Mucosa of stomach (tissue), 1 donor: ENCODE measurements at regions not wholly inside any gene's neighbourhood (a gene's known extent, or its start where the extent isn't known, plus 50 kb on each side); places are given as distances from the start of the nearest gene placed in this dataset.

ENCODE experiments used
- H3K27me3 ChIP-seq: one replicate; pipeline ENCODE4 v1.7.0; 2013; ENCODE audit warnings: mild to moderate bottlenecking, low read length; ENCODE audit not compliant: control insufficient read depth, insufficient read depth
- H3K36me3 ChIP-seq: one replicate; pipeline ENCODE4 v1.7.0; 2013; ENCODE audit warnings: low read length; ENCODE audit not compliant: control insufficient read depth, insufficient read depth
- H3K4me1 ChIP-seq: one replicate; pipeline ENCODE4 v1.7.0; 2013; ENCODE audit warnings: mild to moderate bottlenecking, low read length; ENCODE audit not compliant: control insufficient read depth, insufficient read depth
- H3K4me3 ChIP-seq: one replicate; pipeline ENCODE4 v1.7.0; 2013; ENCODE audit warnings: low read length
- H3K9ac ChIP-seq: one replicate; pipeline ENCODE4 v1.7.0; 2013; ENCODE audit warnings: mild to moderate bottlenecking, low read length, moderate library complexity
- H3K9me3 ChIP-seq: one replicate; pipeline ENCODE4 v1.7.0; 2013; ENCODE audit warnings: mild to moderate bottlenecking, low read length, moderate library complexity; ENCODE audit not compliant: control insufficient read depth
- donor health status: Pancreatic carcinoma.

DNA sequence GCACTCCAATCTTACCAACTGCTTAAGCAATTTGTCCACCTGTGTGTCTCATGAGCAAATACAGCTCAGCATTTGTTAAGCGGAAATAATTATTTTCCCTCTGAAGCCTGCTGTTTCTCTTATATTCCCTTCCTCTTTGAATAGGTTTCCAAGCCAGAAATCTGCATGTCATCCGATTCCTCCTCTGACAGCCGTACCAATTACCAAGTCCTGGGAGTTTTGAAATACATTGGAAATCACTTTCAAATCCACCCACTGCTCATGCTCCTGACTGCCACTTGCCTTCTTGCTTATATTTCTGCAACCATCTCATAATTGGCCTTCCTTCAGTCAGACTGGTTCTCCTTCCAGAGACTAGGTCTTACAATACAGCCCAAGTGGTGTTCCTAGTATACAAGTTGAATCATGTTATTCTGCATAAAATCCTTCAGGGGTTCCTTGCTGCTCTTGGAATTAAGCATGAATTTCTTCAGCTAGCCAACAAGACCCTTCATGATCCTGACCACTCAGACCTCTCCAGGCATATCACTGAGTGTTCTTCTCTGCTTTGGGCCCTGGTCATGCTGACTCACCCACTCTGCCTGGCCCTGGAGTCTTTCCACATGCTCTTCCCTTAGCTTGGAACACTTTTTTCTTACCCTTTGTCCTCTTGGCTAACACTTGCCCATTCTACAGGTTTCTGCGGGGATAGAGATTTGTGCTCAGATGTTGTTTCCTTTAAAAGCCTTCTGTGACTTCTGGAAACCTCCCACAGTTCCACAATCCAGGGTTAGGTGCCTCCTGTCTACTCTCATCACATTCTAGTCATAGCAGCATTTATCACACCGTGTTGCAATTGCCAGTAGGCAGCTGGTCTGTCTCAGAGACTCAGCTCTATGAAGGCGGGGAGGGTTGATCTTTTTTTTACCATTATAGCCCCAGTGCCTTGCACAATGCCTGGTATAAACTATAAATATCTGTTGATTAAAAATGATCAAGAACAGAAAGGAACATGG lies 157.6 kb downstream of the ARL6IP6 start:
- Histone ChIP-seq H3K36me3 (no peaks in the 10 kb centered on the region), H3K4me1 (no peaks in the 10 kb centered on the region)

DNA sequence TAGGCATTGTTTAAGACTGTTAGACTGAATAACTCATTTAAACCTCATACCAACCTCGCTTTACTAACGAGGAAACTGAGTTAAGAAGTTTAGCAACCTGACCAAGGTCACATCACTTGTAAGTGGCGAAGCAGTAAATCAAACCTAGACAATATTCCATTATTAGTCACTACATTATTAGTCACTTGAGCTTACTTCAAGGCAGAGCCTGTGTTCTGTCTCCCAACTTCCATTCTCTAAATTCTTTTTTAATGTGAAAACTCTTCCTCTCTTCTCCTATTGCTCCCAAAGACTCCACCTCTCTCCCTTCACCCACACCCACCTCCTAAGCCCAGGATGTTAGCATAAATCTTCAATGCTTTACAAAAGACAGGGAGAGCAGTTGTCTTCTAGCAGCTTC lies 156.5 kb downstream of the ARL6IP6 start:
- Histone ChIP-seq H3K4me3 (no peak overlapping the region), H3K36me3 (no peaks in the 10 kb centered on the region), H3K9me3 (no peaks in the 10 kb centered on the region), H3K4me1 (no peaks in the 10 kb centered on the region), H3K27me3 (no peaks in the 10 kb centered on the region), H3K9ac (no peak overlapping the region)

More for the DNA sequence above, 157.6 kb downstream of the ARL6IP6 start:
- H3K27me3 ChIP-seq: no peaks in the 10 kb centered on the region
- no peak overlapping the region for H3K9ac ChIP-seq
- H3K4me3 ChIP-seq: no peak overlapping the region
- H3K9me3 ChIP-seq: no peaks in the 10 kb centered on the region

DNA sequence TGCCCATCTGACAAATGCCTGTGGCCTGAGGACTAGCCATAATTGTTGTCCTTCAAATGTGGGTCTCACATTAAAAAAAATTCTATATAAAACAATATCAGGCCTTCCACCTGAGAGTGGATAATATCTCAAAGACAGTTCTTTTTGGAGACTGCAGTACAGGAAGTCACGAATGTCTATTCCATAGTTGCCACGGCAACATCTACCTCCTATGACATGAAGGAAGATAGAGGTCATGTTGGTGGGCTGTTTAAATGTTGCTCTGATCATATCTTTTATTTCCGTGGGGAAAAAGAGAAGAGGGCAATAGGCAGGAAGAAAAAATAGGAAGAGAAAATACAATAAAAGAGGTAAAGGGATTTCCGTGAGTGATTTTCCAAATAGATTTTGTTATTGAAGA lies 151.8 kb downstream of the ARL6IP6 start:
- Histone ChIP-seq H3K9me3 (no peaks in the 10 kb centered on the region), H3K4me3 (no peak overlapping the region), H3K9ac (no peak overlapping the region), H3K27me3 (no peaks in the 10 kb centered on the region), H3K4me1 (no peaks in the 10 kb centered on the region), H3K36me3 (no peaks in the 10 kb centered on the region)

DNA sequence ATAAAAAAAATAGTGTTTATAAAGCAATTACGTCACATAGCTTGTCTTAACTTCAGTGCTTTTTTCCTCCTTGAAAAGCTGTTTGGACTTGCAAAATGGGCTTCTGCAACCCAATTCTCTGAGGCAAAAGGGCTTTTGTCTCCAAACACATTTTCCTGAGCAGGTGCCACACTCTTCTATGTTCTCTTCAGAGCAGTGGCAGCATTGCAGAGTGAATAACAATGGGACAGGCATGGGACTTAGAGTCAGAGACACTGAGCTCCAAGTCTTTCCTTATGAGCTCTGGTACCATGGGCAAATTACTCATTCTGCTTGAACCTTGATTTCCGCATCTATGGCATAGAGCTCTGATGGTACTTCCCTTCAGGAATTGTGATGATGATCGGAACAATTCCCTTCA lies 149.0 kb downstream of the ARL6IP6 start:
- H3K9me3 ChIP-seq: no peaks in the 10 kb centered on the region
- H3K9ac ChIP-seq: no peak overlapping the region
- no peaks in the 10 kb centered on the region for H3K36me3 ChIP-seq
- H3K4me3 ChIP-seq: no peak overlapping the region
- H3K27me3 ChIP-seq: no peaks in the 10 kb centered on the region
- no peaks in the 10 kb centered on the region for H3K4me1 ChIP-seq

DNA sequence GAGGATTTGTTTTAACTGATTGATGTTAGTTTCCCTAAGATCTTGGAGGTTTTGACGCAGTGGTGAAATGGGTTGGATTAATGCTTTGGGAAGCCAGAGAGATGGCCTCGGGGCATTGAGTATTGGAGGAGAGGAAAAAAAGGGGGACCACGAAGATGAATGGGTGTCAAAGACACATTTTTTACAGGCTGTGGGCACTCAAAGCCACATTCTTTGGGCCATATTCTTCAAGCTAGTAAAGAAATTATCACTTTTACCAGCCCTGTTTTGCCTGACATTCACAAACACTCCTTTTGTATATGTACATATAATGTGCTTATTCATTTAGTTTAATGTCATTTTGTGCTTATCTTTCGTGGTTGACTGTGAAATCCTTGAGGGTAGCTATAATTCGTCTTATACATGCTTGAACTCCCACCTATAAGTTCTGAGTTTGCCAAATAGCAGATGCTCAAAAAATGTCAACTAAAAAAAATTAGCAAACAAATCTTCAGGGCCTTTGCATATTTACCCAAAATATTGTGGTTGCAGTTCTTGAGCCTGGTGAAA lies 146.3 kb downstream of the ARL6IP6 start:
- no peaks in the 10 kb centered on the region for H3K9me3 ChIP-seq
- no peak overlapping the region for H3K4me3 ChIP-seq
- H3K36me3 ChIP-seq: no peaks in the 10 kb centered on the region
- no peak overlapping the region for H3K9ac ChIP-seq
- H3K4me1 ChIP-seq: no peaks in the 10 kb centered on the region
- no peaks in the 10 kb centered on the region for H3K27me3 ChIP-seq

DNA sequence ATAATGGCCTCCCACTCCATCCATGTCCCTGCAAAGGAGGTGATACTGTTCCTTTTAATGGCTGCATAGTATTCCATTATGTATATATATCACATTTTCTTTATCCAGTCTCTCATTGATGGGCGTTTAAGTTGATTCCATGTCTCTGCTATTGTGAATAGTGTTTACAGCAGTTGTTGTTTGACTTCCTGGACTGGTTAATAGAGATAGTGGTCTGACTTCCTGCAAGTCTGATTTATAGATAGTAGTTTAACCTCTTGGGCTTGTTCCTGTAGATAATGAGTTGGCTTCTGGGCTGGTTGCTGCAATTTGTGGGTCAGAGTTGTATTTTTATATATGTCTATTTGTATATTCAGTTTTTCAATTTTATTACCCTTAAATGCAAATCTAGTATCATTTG lies 145.4 kb downstream of the ARL6IP6 start:
- Histone ChIP-seq H3K4me3 (no peak overlapping the region), H3K9me3 (no peaks in the 10 kb centered on the region), H3K4me1 (no peaks in the 10 kb centered on the region), H3K27me3 (no peaks in the 10 kb centered on the region), H3K36me3 (no peaks in the 10 kb centered on the region), H3K9ac (no peak overlapping the region)

DNA sequence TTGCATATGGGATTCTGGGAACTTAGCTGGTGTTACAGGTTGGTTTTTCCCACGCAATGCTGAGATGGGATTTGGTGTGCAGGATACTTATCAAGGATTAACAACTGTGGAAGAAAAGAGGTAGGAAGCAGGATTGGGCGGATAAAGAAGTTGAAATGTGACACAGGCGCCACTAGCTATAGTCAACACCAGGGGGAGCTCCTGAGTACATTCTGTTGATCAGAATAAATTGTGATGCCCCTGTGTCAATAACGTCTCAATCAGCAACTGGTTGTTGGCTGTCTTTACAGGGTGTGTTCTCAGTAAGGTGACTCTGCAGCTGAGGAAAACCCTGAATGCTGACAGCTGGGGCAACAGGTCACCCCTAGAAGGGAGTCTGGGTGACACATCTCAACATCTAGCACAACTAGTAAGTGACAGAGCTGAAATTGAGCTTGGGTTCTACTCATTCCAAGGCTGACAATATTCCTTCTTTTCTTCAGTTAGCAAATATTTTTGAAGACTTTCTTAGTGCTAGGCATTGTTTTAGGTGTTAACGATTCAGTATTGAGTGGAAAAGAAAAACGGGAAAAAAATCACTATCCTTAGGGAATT lies 143.0 kb downstream of the ARL6IP6 start:
- H3K36me3 ChIP-seq: no peaks in the 10 kb centered on the region
- H3K4me1 ChIP-seq: no peaks in the 10 kb centered on the region
- H3K9me3 ChIP-seq: no peaks in the 10 kb centered on the region
- no peak overlapping the region for H3K9ac ChIP-seq
- no peak overlapping the region for H3K4me3 ChIP-seq
- H3K27me3 ChIP-seq: no peaks in the 10 kb centered on the region

DNA sequence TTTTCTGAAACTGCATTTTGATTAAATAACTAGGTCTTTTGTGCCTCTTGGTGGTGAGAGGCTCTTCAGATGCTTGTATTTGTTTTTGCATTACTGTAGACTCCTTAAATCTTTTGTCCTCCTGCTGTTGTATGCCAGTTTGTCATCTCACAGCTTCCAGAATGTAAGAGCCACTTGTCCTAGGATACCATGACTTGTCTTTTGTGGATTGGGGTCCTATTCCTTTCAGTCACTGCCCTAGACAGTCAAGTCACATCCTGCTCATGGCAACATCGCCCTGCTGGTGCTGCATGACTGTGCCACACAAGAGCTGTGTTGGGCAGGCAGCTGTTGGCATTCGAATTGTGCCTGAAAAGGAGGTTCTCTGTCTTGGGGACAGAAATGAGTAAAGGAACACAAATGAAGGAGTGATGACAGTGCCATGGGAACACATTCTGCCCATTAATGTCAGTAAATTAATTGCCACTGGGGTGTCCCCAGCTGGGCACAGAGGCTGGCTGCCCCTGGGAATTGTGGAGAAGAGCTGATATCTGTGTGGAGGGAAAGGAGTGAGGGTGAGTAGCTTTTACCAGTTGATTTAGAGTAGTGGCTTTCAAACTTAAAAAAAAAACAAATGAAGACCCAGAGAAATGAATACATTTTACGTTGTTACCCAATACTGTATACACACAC lies 140.3 kb downstream of the ARL6IP6 start:
- Histone ChIP-seq H3K9ac (no peak overlapping the region), H3K27me3 (no peaks in the 10 kb centered on the region), H3K9me3 (no peaks in the 10 kb centered on the region), H3K36me3 (no peaks in the 10 kb centered on the region), H3K4me3 (no peak overlapping the region), H3K4me1 (no peaks in the 10 kb centered on the region)

DNA sequence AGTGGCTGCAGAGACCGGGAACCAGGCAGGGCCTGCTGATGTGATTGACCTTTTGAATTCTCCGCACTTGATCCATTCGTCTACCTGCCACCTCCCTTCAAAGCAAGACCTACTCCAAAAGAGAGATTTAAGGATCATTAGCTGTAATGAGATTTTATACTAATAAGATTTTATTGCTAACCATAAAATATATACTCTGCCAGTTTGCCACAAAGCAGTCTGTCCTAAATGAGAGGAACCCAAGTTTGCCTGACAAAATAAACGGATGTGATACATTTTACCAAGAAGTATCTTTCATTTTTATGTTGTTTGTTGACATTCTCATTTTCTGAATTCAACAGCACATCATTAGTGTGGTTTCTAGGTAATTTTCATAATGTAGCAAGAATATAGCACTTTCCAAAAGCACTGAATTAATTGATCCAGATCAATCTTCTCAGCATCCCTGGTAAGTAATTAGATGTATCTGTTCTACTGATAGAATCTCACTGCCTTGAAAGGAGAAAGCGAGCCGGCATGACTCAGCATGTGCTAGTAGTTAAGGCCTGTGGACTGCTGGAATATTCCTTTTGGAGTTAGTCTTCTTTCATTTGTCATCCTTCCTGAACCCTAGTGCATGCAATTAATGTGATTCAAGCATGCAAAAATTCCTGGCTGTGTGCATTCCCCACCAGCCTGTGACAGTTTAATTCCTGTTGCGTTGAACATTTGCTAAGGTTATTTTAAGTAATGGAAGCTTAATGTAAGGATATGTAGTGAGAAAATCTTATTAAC lies 128.5 kb downstream of the ARL6IP6 start:
- H3K4me3 ChIP-seq: no peak overlapping the region
- H3K36me3 ChIP-seq: no peaks in the 10 kb centered on the region
- no peaks in the 10 kb centered on the region for H3K9me3 ChIP-seq
- no peaks in the 10 kb centered on the region for H3K27me3 ChIP-seq
- no peak overlapping the region for H3K9ac ChIP-seq
- H3K4me1 ChIP-seq: no peaks in the 10 kb centered on the region

DNA sequence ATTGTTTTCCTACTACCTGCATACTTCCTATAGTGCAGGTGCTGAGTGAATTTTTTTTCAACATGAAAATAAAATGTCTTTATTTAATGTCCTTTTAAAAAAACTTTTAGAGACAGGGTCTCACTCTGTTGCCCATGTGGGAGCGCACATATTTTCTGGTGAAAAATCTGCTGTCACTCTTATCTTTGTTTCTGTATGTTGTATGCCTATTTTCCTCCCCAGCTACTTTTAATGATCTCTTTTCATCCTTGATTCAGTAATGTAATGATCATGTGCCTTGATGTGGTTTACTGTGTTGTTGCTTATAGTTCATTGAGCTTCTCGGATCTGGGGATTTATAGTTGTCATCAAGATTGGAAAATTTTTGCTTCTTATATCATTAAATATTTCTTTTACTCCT lies 117.3 kb downstream of the ARL6IP6 start:
- Histone ChIP-seq H3K36me3 (no peaks in the 10 kb centered on the region), H3K27me3 (no peaks in the 10 kb centered on the region), H3K4me1 (no peaks in the 10 kb centered on the region), H3K9me3 (no peaks in the 10 kb centered on the region), H3K9ac (no peak overlapping the region), H3K4me3 (no peak overlapping the region)

DNA sequence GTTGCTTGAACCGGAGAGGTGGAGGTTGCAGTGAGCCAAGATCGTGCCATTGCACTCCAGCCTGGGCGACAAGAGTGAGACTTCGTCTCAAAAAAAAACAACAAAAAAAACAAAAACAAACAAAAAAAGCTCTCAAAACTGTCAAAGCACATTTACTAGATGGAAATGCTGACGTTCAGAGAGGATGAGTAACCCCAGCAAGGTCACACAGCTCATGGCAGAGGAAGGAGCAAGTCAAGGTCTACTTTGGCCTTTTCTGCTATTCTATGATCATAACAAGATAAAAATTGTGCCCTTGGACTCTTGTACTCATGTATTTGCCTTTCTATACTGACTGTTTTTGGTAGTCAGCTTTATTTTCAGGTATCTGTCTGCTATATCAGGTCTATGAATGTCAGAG lies 109.5 kb downstream of the ARL6IP6 start:
- Histone ChIP-seq H3K9me3 (no peaks in the 10 kb centered on the region), H3K4me3 (no peak overlapping the region), H3K9ac (no peak overlapping the region), H3K4me1 (no peaks in the 10 kb centered on the region), H3K27me3 (no peaks in the 10 kb centered on the region), H3K36me3 (no peaks in the 10 kb centered on the region)
